GM12878 (cell line): ENCODE measurements at regions not wholly inside any gene's neighbourhood (a gene's known extent, or its start where the extent isn't known, plus 50 kb on each side); places are given as distances from the start of the nearest gene placed in this dataset.

Experiments
- TF ChIP-seq, protein P1 (sequence below): fragments of 450-650 bp; IDR thresholded peaks from 2 replicates; pipeline ENCODE4 v1.6.1; 2017; ENCODE audit warnings: mild to moderate bottlenecking, moderate library complexity
- TF ChIP-seq, protein P2 (sequence below): IDR thresholded peaks from 2 replicates; pipeline ENCODE4 v1.6.1; 2012; ENCODE audit warnings: improper control_type of control experiment, low read depth, low read length; ENCODE audit not compliant: insufficient replicate concordance

DNA sequence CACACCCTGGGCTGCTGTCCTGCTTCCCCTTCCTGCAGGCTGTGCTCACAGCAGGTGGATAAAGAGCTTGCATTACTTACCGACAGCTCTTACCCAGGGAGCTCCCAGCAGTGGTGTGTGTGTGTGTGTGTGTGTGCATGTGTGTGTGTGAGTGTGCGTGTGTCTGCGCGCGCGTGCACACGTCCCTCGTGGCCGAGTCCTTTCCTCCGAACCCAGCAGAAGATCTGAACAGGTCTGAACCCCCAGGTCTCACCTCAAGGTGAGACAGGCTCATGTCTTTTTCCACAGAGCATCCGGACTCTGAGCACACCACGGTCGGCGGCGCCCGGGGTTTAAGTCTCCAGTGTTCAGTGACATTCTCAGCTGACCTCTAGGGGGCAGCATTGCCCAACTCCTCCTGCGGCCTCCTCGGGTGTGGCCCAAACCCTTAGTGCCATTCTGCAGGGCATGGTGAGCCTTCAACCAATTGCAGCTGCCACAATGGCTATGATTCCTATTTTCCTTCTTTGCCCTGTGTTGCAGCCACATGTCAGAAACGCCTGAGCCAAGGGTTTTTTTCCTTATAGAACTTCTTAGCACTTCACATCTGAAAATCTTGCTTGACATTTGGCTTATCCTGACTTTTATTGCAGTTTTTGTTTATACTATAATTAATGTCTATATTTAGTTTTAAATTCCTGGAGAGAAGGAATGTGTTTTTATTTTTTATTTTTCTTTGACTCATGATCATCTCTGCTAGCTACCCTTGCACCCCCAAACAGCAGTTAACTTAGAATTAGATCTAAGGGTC is 64.1 kb upstream of the KLHL25 start (continued):
- TF ChIP-seq, protein P1, sequence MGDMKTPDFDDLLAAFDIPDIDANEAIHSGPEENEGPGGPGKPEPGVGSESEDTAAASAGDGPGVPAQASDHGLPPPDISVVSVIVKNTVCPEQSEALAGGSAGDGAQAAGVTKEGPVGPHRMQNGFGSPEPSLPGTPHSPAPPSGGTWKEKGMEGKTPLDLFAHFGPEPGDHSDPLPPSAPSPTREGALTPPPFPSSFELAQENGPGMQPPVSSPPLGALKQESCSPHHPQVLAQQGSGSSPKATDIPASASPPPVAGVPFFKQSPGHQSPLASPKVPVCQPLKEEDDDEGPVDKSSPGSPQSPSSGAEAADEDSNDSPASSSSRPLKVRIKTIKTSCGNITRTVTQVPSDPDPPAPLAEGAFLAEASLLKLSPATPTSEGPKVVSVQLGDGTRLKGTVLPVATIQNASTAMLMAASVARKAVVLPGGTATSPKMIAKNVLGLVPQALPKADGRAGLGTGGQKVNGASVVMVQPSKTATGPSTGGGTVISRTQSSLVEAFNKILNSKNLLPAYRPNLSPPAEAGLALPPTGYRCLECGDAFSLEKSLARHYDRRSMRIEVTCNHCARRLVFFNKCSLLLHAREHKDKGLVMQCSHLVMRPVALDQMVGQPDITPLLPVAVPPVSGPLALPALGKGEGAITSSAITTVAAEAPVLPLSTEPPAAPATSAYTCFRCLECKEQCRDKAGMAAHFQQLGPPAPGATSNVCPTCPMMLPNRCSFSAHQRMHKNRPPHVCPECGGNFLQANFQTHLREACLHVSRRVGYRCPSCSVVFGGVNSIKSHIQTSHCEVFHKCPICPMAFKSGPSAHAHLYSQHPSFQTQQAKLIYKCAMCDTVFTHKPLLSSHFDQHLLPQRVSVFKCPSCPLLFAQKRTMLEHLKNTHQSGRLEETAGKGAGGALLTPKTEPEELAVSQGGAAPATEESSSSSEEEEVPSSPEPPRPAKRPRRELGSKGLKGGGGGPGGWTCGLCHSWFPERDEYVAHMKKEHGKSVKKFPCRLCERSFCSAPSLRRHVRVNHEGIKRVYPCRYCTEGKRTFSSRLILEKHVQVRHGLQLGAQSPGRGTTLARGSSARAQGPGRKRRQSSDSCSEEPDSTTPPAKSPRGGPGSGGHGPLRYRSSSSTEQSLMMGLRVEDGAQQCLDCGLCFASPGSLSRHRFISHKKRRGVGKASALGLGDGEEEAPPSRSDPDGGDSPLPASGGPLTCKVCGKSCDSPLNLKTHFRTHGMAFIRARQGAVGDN = no peak
- TF ChIP-seq, protein P2, sequence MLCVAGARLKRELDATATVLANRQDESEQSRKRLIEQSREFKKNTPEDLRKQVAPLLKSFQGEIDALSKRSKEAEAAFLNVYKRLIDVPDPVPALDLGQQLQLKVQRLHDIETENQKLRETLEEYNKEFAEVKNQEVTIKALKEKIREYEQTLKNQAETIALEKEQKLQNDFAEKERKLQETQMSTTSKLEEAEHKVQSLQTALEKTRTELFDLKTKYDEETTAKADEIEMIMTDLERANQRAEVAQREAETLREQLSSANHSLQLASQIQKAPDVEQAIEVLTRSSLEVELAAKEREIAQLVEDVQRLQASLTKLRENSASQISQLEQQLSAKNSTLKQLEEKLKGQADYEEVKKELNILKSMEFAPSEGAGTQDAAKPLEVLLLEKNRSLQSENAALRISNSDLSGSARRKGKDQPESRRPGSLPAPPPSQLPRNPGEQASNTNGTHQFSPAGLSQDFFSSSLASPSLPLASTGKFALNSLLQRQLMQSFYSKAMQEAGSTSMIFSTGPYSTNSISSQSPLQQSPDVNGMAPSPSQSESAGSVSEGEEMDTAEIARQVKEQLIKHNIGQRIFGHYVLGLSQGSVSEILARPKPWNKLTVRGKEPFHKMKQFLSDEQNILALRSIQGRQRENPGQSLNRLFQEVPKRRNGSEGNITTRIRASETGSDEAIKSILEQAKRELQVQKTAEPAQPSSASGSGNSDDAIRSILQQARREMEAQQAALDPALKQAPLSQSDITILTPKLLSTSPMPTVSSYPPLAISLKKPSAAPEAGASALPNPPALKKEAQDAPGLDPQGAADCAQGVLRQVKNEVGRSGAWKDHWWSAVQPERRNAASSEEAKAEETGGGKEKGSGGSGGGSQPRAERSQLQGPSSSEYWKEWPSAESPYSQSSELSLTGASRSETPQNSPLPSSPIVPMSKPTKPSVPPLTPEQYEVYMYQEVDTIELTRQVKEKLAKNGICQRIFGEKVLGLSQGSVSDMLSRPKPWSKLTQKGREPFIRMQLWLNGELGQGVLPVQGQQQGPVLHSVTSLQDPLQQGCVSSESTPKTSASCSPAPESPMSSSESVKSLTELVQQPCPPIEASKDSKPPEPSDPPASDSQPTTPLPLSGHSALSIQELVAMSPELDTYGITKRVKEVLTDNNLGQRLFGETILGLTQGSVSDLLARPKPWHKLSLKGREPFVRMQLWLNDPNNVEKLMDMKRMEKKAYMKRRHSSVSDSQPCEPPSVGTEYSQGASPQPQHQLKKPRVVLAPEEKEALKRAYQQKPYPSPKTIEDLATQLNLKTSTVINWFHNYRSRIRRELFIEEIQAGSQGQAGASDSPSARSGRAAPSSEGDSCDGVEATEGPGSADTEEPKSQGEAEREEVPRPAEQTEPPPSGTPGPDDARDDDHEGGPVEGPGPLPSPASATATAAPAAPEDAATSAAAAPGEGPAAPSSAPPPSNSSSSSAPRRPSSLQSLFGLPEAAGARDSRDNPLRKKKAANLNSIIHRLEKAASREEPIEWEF = no peak
- TF ChIP-seq, all 136 proteins: peak for 5
